Stimulated activated CD4-positive, alpha-beta T cell treated with anti-CD3 and anti-CD28 coated beads, TNF-alpha, amount 100 ng/mL, for 48 hours (primary cell): ENCODE measurements at regions not wholly inside any gene's neighbourhood (a gene's known extent, or its start where the extent isn't known, plus 50 kb on each side); places are given as distances from the start of the nearest gene placed in this dataset.

Experiments
- DNase-seq, 3 donors: peaks; one replicate each; pipeline ENCODE4 v3.0.0-alpha.2; 2020; ENCODE audit warnings: low read depth in 3 of 3

- no peak for DNase-seq
Observed at GRCh38 chr5:107293541-107294210, 377.1 kb downstream of the EFNA5 start.

- DNase-seq: no peak
Observed at GRCh38 chr5:107291866-107292265, 378.9 kb downstream of the EFNA5 start.

- no peak for DNase-seq
Observed at GRCh38 chr5:107290780-107291398, 379.8 kb downstream of the EFNA5 start.

GRCh38 chr5:107289030-107289714, 381.6 kb downstream of the EFNA5 start:
- DNase-seq: no peak

GRCh38 chr5:107286447-107287098, 384.2 kb downstream of the EFNA5 start:
- no peak for DNase-seq

GRCh38 chr5:107285772-107286171, 385.0 kb downstream of the EFNA5 start:
- no peak for DNase-seq

GRCh38 chr5:107284822-107285525, 385.8 kb downstream of the EFNA5 start:
- no peak for DNase-seq

GRCh38 chr5:107282061-107282460, 388.7 kb downstream of the EFNA5 start:
- DNase-seq: no peak

GRCh38 chr5:107278774-107279173, 392.0 kb downstream of the EFNA5 start:
- no peak for DNase-seq

GRCh38 chr5:107277485-107278125, 393.1 kb downstream of the EFNA5 start:
- no peak for DNase-seq

- DNase-seq: no peak
Observed at GRCh38 chr5:107275333-107275732, 395.4 kb downstream of the EFNA5 start.

- DNase-seq: no peak
Observed at GRCh38 chr5:107274571-107274970, 396.2 kb downstream of the EFNA5 start.

- no peak for DNase-seq
Observed at GRCh38 chr5:107272954-107273353, 397.8 kb downstream of the EFNA5 start.

GRCh38 chr5:107272509-107272908, 398.2 kb downstream of the EFNA5 start:
- no peak for DNase-seq

GRCh38 chr5:107271682-107272350, 398.9 kb downstream of the EFNA5 start:
- no peak for DNase-seq

- DNase-seq: no peak
Observed at GRCh38 chr5:107270561-107270960, 400.2 kb downstream of the EFNA5 start.

GRCh38 chr5:107269678-107270077, 401.1 kb downstream of the EFNA5 start:
- no peak for DNase-seq

- DNase-seq: no peak
Observed at GRCh38 chr5:107269256-107269655, 401.5 kb downstream of the EFNA5 start.

- no peak for DNase-seq
Observed at GRCh38 chr5:107268241-107268640, 402.5 kb downstream of the EFNA5 start.

- no peak for DNase-seq
Observed at GRCh38 chr5:107266100-107266499, 404.6 kb downstream of the EFNA5 start.

GRCh38 chr5:107265193-107265592, 405.5 kb downstream of the EFNA5 start:
- DNase-seq: no peak
